Nephron progenitor cell (in vitro differentiated cells): ENCODE measurements at regions not wholly inside any gene's neighbourhood (a gene's known extent, or its start where the extent isn't known, plus 50 kb on each side); places are given as distances from the start of the nearest gene placed in this dataset.

Experiments used
- DNase-seq: peaks from one replicate; pipeline ENCODE4 v3.0.0; 2021
- H3K27ac Mint-ChIP-seq: 2 replicates; pipeline ENCODE4 v1.8.0; 2021; ENCODE audit warnings: mild to moderate bottlenecking, moderate library complexity, mixed read lengths
- H3K27me3 Mint-ChIP-seq: 2 replicates; pipeline ENCODE4 v1.8.0; 2021; ENCODE audit warnings: mild to moderate bottlenecking, low read depth, mixed read lengths; ENCODE audit not compliant: poor library complexity
- H3K36me3 Mint-ChIP-seq: 2 replicates; pipeline ENCODE4 v1.8.0; 2021; ENCODE audit warnings: low read depth, mixed read lengths
- H3K4me1 Mint-ChIP-seq: 2 replicates; pipeline ENCODE4 v1.8.0; 2021; ENCODE audit warnings: mixed read lengths
- H3K4me3 Mint-ChIP-seq: 2 replicates; pipeline ENCODE4 v1.8.0; 2021; ENCODE audit warnings: mild to moderate bottlenecking, moderate library complexity, mixed read lengths
- H3K9me3 Mint-ChIP-seq: 2 replicates; pipeline ENCODE4 v1.8.0; 2021; ENCODE audit warnings: mild to moderate bottlenecking, moderate library complexity, mixed read lengths
- CTCF ChIP-seq: fragments of 200-600 bp; sonication (generic); IDR thresholded peaks from 2 replicates; pipeline ENCODE4 v1.5.0; 2021; ENCODE audit warnings: antibody characterized with exemption

GRCh38 chr7:32393861-32394260 is 96.3 kb downstream of the LSM5 start:
- Mint-ChIP-seq H3K9me3 (no peaks in the 10 kb centered on the region), H3K4me3 (no peak overlapping the region), H3K36me3 (no peaks in the 10 kb centered on the region), H3K4me1 (no peaks in the 10 kb centered on the region), H3K27ac (no peak overlapping the region), H3K27me3 (peaks cover 43% of the 10 kb centered on the region)
- no peak for TF ChIP-seq CTCF
- no peak for DNase-seq

GRCh38 chr7:32390210-32390609 is 100.0 kb downstream of the LSM5 start:
- peaks cover 30% of the 10 kb centered on the region for H3K27me3 Mint-ChIP-seq
- DNase-seq = no peak
- H3K4me1 Mint-ChIP-seq = no peaks in the 10 kb centered on the region
- H3K36me3 Mint-ChIP-seq = no peaks in the 10 kb centered on the region
- no peak for TF ChIP-seq CTCF
- peaks cover 5% of the 10 kb centered on the region for H3K9me3 Mint-ChIP-seq
- H3K27ac Mint-ChIP-seq = no peak overlapping the region
- no peak overlapping the region for H3K4me3 Mint-ChIP-seq

- Mint-ChIP-seq H3K27ac (no peak overlapping the region), H3K4me3 (no peak overlapping the region), H3K36me3 (no peaks in the 10 kb centered on the region), H3K27me3 (peaks cover 16% of the 10 kb centered on the region), H3K9me3 (peaks cover 5% of the 10 kb centered on the region), H3K4me1 (no peaks in the 10 kb centered on the region)
- DNase-seq = no peak
- TF ChIP-seq CTCF = no peak
These were observed 104.7 kb downstream of the LSM5 start for GRCh38 chr7:32385316-32385956.

- Mint-ChIP-seq H3K4me1 (no peaks in the 10 kb centered on the region), H3K9me3 (no peaks in the 10 kb centered on the region), H3K36me3 (no peaks in the 10 kb centered on the region), H3K27me3 (peaks cover 28% of the 10 kb centered on the region), H3K4me3 (no peak overlapping the region), H3K27ac (no peak overlapping the region)
- DNase-seq = no peak
- TF ChIP-seq CTCF = no peak
These were observed 109.1 kb downstream of the LSM5 start for GRCh38 chr7:32381024-32381601.

GRCh38 chr7:32379510-32380112 is 110.6 kb downstream of the LSM5 start:
- H3K9me3 Mint-ChIP-seq = no peaks in the 10 kb centered on the region
- H3K36me3 Mint-ChIP-seq = no peaks in the 10 kb centered on the region
- DNase-seq = no peak

More at GRCh38 chr7:32379510-32380112, 110.6 kb downstream of the LSM5 start:
- Mint-ChIP-seq H3K27ac (no peak overlapping the region), H3K27me3 (peaks cover 27% of the 10 kb centered on the region), H3K4me3 (no peak overlapping the region), H3K4me1 (no peaks in the 10 kb centered on the region)
- TF ChIP-seq CTCF = no peak
